ENCODE measurements at regions not wholly inside any gene's neighbourhood (a gene's known extent, or its start where the extent isn't known, plus 50 kb on each side); places are given as distances from the start of the nearest gene placed in this dataset.
A peak's percentile ranks its signal among the peaks of the same experiment; 100 is the strongest.

- TF ChIP-seq CTCF (conservative IDR thresholded peaks at IDR 0.05): peak; percentile 39; the same call in 1 of the 2 replicates
- no peak for TF ChIP-seq EZH2 (IDR thresholded peaks at IDR 0.05; ENCODE audit: low read depth)
Measured at GRCh38 chr3:127406309-127407025, 118.6 kb upstream of the PRR20G start.
